D721Med (cell line): ENCODE measurements at regions not wholly inside any gene's neighbourhood (a gene's known extent, or its start where the extent isn't known, plus 50 kb on each side); places are given as distances from the start of the nearest gene placed in this dataset.

ENCODE experiments used
- DNase-seq: peaks from one replicate; pipeline ENCODE4 v3.0.0; 2011; ENCODE audit warnings: low spot score; ENCODE audit not compliant: insufficient read length
- FAIRE-seq: peaks from 2 replicates; lab custom pipeline; 2011; peaks lifted over from hg19 to GRCh38; lab: Jason Lieb, UNC
- TF ChIP-seq, protein P1 (sequence below): IDR thresholded peaks from 2 replicates; pipeline ENCODE4 v1.5.1; 2012; ENCODE audit warnings: mild to moderate bottlenecking, control low read depth; ENCODE audit not compliant: insufficient read depth; ENCODE audit errors: missing control alignments

DNA sequence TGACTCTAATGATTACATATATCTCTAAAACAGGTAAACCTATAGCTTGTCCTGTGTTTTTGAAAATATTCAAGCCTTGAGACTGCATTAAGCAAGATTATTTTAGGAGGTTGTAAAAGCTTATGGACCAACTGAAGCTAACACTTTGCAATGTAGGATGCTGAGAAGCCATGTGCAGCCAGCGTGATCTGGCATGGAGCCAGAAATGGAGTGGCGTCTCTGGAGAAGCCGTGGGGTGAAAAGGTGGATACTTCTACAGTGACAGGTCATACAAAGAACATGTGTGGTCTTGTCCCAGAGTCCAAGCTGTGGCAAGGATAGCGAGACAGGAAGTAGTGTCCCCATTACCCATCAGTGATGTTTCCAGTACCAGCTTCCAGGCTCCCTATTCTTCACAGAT lies 100.8 kb upstream of the CD180 start:
- FAIRE-seq (no peak), DNase-seq (no peak)
- TF ChIP-seq, protein P1, sequence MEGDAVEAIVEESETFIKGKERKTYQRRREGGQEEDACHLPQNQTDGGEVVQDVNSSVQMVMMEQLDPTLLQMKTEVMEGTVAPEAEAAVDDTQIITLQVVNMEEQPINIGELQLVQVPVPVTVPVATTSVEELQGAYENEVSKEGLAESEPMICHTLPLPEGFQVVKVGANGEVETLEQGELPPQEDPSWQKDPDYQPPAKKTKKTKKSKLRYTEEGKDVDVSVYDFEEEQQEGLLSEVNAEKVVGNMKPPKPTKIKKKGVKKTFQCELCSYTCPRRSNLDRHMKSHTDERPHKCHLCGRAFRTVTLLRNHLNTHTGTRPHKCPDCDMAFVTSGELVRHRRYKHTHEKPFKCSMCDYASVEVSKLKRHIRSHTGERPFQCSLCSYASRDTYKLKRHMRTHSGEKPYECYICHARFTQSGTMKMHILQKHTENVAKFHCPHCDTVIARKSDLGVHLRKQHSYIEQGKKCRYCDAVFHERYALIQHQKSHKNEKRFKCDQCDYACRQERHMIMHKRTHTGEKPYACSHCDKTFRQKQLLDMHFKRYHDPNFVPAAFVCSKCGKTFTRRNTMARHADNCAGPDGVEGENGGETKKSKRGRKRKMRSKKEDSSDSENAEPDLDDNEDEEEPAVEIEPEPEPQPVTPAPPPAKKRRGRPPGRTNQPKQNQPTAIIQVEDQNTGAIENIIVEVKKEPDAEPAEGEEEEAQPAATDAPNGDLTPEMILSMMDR, result no peak

DNA sequence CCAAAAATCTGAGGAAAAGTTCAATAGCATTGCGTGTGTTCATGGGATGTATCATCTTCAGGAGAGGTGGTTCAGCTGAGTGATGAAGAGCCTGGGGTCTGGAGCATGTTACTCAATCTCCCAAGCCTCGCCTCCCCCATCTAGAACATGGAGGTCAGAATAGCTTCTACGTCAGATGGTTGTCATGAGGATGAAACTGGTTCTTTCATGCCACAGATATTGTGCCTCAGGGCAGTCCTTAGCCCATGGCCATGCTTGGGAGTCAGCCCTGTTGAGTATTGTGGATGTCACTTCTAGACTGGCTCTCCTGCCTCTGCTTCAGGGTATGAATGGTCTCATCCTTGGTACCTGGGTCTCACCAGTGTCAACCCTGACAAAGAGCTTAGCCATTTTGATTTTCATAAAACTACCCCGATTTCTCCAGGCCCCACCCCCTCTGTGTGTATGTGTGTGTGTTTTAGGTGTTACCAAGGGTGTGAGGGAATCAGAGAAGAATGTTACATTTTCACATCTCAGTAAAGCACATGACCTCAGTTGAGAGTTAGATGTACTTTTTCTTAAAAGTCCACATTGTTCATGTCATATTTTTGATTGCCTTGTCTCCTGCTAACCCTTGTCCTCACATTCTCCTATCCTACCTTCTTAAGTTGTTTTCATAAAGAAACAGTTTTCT lies 97.8 kb upstream of the CD180 start:
- no peak for FAIRE-seq

DNA sequence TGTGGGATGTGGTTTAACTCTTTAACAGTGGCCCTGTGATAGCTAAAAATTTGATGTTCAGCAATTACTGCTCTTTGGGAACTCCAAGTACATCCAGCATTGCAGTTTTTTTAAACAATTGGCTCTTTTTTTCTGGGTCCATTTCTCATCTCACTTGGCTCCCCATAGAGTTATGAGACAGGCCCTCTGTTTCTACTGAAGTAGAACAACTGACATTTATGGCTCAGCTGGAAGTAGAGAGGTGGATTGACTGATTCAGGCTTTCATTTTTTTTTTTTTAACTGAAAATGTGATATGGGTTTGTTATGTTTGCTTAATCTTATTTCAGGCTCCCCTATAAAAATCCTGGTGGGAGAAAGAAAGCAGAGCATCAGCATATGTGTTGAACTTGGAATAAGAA lies 96.6 kb upstream of the CD180 start:
- DNase-seq (no peak), FAIRE-seq (no peak)
- TF ChIP-seq, protein P1, result no peak

More for the DNA sequence above, 97.8 kb upstream of the CD180 start:
- TF ChIP-seq, protein P1, result no peak
- DNase-seq, result no peak

DNA sequence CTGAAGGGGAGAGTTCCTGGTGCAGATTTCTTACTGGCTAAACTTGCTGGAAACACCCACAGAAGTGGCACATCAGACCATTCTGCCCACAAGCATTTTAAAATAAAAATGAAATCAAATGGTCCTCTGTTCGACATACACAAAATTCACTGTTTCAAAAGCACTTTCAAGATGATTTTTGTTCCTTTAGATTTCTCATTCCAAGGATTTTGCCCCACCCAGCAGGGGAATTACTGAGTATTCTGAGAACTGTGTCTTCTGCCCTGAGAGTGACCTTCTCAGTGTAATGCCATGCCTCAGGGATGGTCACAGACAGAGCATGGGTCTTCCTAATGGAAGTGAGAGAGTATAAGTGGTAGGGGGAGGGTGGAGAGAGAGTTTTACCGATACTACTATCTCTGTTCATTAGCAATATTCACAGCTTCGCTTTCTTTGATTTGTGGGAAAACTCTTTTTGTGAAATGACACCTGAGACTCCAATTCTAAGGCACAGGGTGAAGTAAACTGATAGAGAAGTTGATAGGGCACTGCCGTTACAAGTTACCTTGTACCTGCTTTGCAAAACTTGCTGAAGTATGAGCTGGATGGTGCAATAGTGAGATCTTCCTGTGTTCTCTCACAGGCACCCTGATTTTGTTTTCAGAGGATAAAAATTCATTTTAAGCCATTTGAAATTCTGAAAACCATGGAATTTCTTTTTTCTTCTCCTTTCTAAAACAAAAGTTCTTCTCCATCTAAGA lies 95.8 kb upstream of the CD180 start:
- FAIRE-seq, result no peak
- TF ChIP-seq, protein P1, result no peak

DNA sequence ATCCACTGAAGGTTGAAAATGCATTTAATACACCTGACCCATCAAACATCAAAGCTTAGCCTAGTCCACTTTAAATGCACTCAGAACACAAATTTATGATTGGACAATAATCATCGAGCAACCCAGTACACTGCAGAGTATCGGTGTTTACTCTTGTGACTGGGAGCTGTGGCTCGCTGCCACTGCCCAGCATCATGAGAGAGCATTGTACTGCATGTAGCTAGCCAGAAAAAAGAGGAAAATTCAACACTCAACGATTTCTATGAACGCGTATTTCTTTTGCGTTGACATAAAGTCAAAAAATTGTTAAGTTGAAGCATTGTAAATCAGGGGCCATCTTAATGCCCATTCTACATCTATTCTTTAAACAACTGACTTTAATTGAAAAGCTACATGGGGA lies 95.1 kb upstream of the CD180 start:
- DNase-seq, result no peak
- FAIRE-seq, result no peak
- TF ChIP-seq, protein P1, result no peak

More for the DNA sequence above, 95.8 kb upstream of the CD180 start:
- no peak for DNase-seq

DNA sequence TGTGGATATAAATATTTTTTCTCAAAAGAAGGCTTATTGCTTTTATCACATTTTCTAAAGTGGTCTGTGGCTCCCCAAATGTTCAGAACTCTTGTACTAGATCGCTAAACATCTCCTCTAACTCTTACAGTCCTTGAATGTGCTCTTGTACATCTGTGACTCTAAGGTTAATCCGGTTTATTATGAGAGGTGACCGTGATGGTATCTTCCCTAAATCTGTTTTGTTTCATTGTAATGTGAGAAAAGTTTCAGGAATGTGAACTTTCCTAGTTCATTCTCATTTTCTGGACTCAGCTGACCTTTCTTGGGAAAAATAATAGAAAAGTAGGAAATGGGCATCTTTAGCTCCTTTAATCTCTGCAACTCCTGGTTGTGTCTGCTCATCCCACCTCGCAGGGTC lies 94.5 kb upstream of the CD180 start:
- DNase-seq (no peak), FAIRE-seq (no peak)
- TF ChIP-seq, protein P1, result no peak

DNA sequence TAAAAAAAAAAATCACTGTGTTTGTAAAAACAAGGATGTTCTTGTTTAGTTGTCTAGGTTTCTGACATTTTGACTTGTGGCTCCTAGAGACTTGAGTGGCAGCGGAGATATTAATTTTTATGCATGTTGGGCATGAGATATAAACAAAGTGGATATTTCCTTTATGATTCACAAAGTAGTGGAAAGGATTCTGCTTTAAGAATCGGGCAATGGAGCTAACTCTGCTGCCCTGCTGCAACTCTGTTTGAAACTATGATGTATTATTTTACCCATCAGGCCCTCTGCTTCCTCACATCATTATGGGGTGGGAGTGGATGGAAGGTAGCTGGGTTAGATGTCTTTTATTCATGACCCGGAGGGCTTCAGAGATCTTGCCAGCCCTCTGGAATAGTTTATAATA lies 94.1 kb upstream of the CD180 start:
- FAIRE-seq, result no peak
- DNase-seq, result no peak
- TF ChIP-seq, protein P1, result no peak
